Vagina (tissue), 2 donors: ENCODE measurements at regions not wholly inside any gene's neighbourhood (a gene's known extent, or its start where the extent isn't known, plus 50 kb on each side); places are given as distances from the start of the nearest gene placed in this dataset.

ENCODE experiments used
- POLR2A ChIP-seq, 2 donors: fragments of 450-650 bp; IDR thresholded peaks; one replicate each; pipeline ENCODE4 v1.6.1; 2017; ENCODE audit warnings: antibody characterized with exemption in 2 of 2, mild to moderate bottlenecking in 2 of 2, moderate library complexity in 2 of 2
- POLR2AphosphoS5 ChIP-seq, 2 donors: sonication (generic); formaldehyde crosslinking; IDR thresholded peaks; one replicate each; pipeline ENCODE4 v1.9.0; 2017; ENCODE audit warnings: antibody characterized with exemption in 2 of 2, mild to moderate bottlenecking in 2 of 2, low read depth in 1 of 2; ENCODE audit not compliant: insufficient read depth in 1 of 2
- TF ChIP-seq, protein P1 (sequence below), 3 experiments: fragments of 450-650 bp in 2 of 3; fragments of 200-600 bp in 1 of 3; sonication (generic) in 1 of 3; IDR thresholded peaks; one replicate each; pipeline ENCODE4 v1.5.1; 2017 to 2019; ENCODE audit warnings: antibody characterized with exemption in 3 of 3, mild to moderate bottlenecking in 2 of 3, moderate library complexity in 2 of 3

DNA sequence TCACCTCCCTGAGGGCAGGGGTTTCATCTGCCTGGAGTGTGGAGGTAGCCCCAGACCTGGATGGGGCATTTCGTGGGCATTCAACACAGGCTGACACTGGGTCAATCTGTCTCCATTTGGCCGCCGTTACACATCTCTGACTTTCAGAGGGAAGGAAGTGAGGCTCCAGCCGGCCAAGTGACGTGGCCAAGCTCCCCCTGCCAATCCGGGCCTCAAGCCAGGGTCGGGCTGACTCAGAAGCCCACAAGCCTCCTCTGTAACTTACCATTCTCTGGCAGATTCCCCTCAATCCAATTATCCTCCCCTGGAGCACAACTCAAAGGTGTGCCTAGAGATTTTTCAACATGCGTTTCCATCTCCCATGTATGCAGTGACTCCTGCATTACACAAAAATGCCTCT, 227.6 kb downstream of the KLF13 start:
- TF ChIP-seq, protein P1, sequence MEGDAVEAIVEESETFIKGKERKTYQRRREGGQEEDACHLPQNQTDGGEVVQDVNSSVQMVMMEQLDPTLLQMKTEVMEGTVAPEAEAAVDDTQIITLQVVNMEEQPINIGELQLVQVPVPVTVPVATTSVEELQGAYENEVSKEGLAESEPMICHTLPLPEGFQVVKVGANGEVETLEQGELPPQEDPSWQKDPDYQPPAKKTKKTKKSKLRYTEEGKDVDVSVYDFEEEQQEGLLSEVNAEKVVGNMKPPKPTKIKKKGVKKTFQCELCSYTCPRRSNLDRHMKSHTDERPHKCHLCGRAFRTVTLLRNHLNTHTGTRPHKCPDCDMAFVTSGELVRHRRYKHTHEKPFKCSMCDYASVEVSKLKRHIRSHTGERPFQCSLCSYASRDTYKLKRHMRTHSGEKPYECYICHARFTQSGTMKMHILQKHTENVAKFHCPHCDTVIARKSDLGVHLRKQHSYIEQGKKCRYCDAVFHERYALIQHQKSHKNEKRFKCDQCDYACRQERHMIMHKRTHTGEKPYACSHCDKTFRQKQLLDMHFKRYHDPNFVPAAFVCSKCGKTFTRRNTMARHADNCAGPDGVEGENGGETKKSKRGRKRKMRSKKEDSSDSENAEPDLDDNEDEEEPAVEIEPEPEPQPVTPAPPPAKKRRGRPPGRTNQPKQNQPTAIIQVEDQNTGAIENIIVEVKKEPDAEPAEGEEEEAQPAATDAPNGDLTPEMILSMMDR (IDR thresholded peaks at IDR 0.05) = no peak
- no peak for TF ChIP-seq POLR2A (IDR thresholded peaks at IDR 0.05)
- no peak for TF ChIP-seq POLR2AphosphoS5 (IDR thresholded peaks at IDR 0.05; ENCODE audit: insufficient read depth in 1 of 2, low read depth in 1 of 2)
